ENCODE measurements at regions not wholly inside any gene's neighbourhood (a gene's known extent, or its start where the extent isn't known, plus 50 kb on each side); places are given as distances from the start of the nearest gene placed in this dataset.

GRCh38 chr15:70195587-70196305 is 98.0 kb upstream of the TLE3 start:
- TF ChIP-seq, protein P1, sequence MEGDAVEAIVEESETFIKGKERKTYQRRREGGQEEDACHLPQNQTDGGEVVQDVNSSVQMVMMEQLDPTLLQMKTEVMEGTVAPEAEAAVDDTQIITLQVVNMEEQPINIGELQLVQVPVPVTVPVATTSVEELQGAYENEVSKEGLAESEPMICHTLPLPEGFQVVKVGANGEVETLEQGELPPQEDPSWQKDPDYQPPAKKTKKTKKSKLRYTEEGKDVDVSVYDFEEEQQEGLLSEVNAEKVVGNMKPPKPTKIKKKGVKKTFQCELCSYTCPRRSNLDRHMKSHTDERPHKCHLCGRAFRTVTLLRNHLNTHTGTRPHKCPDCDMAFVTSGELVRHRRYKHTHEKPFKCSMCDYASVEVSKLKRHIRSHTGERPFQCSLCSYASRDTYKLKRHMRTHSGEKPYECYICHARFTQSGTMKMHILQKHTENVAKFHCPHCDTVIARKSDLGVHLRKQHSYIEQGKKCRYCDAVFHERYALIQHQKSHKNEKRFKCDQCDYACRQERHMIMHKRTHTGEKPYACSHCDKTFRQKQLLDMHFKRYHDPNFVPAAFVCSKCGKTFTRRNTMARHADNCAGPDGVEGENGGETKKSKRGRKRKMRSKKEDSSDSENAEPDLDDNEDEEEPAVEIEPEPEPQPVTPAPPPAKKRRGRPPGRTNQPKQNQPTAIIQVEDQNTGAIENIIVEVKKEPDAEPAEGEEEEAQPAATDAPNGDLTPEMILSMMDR (IDR thresholded peaks at IDR 0.05), result no peak
- TF ChIP-seq EP300 (IDR thresholded peaks at IDR 0.05) (no peak), POLR2A (IDR thresholded peaks at IDR 0.05; ENCODE audit: low read depth) (no peak), POLR2AphosphoS5 (IDR thresholded peaks at IDR 0.05) (peak; percentile 44 to 71)
